Inflammatory macrophage treated with lipopolysaccharide for 4 hours (primary cell): ENCODE measurements at regions not wholly inside any gene's neighbourhood (a gene's known extent, or its start where the extent isn't known, plus 50 kb on each side); places are given as distances from the start of the nearest gene placed in this dataset.

Source experiments
- DNase-seq: peaks from one replicate; pipeline ENCODE4 v3.0.0-alpha.2; 2020

DNA sequence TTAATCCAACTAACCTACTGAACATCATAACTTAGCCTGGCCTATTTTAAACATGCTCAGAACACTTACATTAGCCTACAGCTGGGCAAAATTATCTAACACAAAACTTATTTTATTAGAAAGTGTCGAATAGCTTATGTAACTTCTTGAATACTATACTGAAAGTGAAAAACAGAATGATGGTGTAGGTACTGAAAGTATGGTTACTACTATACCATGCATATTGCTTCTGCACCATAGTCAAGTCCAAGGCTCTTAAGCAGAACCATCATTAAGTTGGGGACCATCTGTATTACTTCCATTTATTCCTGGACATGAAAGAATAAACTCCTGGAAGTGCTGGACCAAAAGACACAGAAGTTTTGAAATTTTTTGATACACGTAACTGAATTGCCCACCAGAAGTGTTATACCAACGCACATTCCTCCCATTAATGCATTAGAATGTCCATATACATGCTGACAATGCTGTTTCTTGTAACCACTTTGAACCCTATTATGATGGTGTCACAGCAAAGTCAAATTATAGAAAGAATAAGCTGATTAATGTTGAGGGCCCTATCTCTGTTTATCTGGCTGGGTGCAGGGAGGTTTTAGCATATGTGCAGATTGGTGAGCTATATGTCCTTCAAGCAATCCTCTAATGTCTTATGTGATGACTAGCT lies 375.7 kb downstream of the ACTL7B start:
- DNase-seq: no peak

DNA sequence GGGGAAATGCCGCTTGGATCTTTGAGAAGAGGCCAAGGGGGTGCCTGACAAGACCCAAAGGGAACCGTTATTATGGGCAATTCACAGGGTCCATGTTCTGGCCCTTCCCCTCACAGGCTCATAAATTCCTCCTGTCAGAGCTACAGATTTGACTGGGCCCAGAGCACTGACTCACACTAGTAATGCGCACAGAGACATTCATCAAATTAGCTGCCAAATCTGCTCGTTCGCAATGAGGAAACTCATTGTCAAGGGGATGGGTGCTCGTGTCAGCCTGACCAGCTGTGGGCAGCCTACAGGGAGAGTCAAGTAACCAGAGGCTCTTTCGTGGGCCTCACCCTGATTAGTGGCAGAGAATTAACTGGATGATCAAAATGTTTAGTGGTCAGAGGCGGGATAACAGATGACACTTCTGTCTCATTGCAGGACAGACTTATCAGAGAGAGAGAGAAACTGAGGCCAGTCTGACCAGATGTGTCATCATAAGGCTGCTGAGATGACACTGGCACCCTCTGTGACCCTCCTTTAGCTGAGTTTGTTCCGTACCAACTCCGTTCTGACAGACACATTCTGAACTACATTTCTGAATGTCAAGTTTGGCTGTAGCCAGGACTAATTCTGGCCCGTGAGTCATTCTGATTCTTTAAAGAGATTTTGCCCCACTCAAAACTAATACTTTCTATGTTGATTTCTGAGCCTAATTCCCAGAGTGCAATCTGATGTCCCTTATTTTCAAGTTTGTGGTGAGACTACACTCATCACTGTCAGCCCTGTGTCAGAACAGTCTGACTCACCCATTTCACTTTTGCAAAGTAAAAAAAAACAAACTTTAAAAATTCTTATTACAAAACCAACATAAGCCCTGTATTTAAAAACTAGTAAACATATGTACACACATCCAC lies 377.1 kb downstream of the ACTL7B start:
- peak; percentile 88 for DNase-seq

DNA sequence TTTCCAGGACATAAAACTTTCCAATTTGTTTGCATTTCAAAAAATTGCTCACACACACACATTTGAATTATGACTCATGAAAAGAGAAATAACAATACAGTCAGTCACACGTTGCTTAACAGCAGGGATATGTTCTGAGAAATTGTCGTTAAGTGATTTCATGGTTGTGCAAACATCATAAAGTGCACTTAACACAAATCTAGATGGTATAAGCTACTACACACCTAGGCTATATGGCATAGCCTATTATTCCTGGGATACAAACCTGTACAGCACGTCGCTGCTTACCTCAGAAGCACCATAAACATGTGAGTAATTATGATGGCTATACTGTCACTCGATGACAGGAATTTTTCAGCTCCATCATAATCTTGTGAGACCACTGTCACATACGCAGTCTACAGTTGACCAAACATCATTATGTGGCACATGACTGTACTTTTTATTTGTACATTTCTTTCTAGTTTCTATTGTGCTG lies 378.2 kb downstream of the ACTL7B start:
- peak; percentile 88 for DNase-seq

DNA sequence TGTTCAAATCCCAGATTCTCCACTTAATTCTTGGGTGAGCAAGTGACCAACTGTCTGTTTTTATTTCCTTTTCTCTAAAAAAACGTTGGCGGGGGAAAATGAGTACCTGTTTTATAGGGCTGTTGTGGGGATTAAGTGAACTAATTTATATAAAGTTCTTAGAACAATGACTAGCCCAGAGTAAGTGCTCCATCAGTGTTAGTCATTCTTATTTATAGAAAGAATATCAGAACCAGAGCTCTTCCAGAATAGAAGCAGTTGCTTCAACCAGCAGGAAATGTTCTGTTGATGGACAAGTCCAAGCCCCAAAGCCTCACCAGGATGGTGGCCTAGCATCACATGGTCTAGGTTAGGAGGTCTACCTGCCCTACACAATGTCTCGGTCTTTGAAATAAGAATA lies 379.2 kb downstream of the ACTL7B start:
- DNase-seq: no peak

DNA sequence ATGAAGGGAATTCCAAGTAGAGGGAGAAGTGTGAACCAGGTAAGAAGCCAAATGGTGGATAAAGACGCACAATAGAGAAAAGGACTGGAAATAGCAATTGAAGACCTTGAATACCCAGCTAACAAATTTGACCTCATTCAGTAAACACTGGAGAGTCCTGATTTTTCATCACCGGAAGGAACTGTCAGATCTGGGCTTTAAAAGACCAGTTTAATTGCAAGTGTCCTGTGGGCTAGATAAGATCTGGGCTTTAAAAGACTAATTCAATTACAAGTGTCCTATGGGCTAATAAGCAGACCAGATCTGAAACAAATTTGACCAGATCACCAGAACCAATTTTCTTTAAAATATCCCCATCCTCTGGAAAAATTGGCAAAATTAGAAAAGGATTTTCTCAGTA lies 380.0 kb downstream of the ACTL7B start:
- DNase-seq: no peak

DNA sequence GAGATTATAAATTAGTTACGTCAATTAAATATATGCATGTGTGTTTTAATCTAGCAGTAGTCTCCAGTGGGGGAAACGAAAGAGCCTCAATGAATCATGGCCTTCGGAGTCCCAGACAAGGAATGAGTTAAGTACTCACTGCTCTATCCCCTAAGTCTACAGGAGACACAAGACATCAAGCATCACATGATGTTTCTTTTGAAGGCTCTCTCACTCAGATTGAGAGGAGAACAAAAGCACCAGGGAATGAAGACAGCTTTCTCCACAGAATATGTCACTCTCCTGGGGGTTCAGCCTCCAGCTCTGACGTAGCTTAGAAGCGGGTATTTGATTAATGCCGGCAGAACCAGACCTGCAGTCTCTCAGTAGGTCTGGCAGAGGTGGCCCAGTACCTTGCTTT lies 381.4 kb downstream of the ACTL7B start:
- no peak for DNase-seq

DNA sequence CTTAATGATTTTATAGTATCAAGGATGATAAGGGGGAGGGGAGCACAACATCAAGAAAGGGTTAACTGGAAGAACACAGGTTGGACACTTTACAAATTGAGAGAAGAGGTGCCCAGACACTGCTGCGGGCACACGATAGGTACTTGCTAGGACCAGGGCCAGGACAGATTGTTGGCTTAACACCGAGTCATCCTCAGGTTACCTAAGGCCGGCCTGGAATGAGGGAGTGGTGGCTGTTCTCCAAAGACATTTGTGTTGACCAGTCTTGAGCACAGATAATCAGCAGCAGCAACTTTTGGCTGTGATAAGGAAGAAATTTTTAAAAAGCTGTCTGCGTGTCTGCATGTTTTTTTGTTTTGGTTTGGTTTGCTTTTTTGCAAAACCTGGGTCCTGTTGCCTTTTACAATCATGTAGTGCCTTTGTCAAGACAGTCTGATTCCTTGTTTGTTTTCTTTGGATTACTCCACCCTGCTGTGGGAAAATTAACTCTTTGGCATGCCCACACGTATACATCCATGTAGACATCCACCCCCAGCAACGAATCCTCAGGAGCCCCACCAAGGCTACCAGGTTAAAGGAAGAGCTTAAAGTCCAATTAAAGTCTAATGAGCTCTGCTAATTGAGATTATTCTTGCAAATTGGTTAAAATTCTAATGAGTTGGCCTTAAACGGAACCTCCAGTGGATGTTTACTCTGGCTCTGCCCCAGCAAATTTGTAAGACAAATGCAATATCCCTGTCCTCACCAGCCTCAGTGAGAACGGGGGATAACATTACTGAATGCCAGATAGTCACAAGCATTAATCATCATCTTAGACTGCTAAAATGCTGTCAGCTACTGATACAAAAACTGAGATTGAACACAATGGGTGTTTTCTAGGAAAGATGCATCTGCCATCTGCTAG lies 382.3 kb downstream of the ACTL7B start:
- no peak for DNase-seq

DNA sequence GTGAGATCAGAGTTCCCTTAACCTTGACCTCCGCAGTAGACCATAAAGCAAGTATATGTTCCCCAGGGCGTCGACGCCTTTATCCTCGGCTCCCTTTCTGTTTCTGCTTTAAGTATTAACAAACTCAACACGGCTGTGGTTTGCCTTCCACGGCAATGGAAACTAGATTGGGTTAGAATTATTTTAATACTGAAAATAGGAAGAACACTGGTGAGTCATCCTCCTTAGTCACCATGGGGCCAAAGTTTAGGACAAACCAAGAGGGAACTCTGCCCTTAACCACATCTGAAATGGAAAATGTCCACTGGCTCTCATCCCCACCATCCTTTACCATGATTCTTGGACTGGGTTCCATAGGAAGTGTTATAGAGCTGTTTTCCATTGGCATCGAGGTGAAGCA lies 386.1 kb downstream of the ACTL7B start:
- peak; percentile 98 for DNase-seq

DNA sequence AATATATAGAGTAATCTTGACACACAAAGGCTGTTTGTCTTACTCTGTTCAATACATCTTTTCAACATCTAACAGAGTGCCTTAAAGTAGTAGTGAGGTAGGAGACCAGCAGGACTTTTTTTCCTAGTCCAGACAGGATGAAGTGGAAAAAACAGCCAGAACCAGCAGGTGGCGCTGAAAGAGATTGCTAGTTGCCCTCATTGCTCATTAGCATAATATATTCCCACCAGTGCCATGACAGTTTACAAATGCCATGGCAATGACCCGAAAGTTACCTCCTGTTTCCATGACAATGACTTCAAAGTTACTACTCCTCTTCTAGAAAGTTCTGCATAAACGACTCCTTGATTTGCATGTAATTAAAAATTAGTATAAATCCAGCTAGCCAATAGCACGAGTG lies 387.4 kb downstream of the ACTL7B start:
- DNase-seq: peak; percentile 68

DNA sequence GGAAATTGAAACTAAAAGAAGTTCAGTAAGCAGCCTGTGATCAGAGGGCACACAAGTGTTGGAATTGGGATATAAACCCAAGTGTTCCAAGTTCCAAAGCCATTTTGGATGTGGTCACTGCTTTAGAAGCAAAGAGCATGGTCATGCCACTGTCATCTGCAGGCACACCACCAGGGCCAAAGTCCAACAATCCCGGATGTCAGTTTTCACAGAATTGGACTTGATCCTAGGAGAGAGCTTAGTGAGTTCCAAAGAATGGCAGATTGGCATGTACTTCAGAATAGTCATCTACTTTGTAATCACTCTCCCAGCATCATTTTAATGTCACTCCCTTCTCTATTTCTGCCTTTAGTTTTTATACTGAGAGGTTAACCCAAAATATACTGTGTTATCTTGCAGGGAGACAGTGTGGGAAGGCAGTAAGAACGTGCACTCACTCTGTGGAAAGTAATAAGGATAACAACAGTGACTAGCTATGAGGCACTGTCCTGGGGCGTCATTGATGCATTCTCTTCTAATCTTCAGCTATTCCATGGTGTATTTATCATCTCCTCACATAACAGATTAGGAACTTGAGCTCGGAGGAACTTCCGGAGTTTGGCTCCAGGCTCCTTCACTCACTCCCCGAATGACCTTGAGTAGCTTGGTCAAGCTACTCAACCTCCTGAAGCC lies 388.0 kb downstream of the ACTL7B start:
- peak; percentile 25 for DNase-seq

DNA sequence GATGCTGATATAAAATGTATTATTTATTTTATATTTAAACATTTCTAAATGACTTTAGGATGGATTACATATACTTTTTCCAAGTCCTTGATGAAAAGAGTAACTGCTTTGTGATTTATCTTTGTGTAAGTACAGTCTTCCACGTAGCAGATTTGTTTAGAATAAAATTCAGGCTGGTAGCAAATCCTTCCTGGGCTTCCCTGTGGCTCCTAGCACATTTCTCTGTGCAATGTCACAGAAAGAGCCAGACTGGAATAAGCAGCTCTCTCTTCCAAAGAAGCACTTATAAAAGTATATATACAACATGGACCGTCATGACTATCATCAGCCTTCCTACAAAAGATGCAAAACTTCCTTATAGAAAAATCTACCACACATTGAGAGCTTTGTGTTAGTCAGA lies 388.6 kb downstream of the ACTL7B start:
- DNase-seq: no peak

DNA sequence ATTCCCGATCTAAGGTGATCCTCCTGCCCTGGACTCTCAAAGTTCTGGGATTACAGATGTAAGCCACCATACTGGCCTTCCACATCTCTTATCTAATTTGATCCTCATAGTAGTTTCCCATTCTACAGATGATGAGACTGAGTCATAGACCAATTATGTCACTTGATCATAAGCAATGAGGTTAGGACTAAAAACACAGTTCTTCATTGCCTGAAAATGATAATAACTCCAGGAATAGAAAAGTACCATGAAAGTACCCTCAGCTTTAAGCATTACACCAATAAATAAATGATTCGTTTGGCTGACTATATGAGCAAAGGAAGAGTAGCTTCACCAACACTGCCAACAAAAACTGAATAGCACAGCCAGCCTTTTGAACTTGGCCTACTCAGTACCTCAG lies 389.5 kb downstream of the ACTL7B start:
- peak; percentile 53 for DNase-seq

DNA sequence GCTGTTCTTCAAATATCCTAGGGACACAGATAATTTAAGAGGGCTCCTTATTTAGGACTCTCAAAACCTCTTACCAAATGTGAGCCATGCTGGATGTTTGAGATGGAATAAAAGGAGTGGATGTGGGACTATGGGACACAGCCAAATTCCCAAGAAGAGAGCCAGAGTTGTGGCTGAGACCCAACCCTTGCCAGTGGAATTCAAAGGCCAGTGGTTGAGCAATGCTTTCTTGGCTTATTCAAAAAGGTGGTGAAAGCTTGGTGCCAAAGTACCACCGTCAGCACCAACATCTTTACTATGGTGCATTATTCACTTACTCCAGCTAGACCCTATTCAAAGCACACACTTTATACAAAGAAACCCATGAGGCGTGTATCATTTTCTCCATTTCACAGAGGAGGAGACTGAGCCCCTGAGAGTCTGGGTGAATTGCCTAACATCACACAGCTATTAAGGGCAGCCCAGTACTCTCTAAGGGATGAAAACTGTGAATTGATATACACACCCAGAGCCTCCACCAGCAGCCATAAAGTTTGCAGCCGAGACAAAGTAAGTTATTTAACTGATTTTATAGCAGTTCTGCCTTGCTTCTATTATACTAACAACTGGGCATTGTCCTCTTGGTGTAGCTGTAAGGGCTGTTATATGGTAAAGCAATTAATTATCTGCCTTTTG lies 391.7 kb downstream of the ACTL7B start:
- no peak for DNase-seq

DNA sequence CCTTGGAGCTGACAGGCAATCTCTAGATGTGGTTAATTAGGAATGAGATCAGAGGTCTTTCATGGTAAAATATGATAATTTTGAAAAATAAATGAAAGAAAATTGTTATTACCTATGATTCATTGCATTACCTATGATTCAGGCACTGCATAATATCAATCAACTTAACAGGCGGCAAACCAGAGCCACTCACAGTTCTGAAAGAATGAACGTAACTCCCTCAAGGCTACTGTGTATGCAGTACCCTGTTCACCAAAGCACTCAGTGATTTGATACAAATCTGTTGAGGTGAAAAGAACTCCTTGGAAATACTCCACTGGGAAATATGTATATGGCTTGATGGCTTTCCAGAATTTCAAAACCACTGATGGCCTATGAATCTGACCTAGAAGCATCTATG lies 398.9 kb downstream of the ACTL7B start:
- DNase-seq: no peak

DNA sequence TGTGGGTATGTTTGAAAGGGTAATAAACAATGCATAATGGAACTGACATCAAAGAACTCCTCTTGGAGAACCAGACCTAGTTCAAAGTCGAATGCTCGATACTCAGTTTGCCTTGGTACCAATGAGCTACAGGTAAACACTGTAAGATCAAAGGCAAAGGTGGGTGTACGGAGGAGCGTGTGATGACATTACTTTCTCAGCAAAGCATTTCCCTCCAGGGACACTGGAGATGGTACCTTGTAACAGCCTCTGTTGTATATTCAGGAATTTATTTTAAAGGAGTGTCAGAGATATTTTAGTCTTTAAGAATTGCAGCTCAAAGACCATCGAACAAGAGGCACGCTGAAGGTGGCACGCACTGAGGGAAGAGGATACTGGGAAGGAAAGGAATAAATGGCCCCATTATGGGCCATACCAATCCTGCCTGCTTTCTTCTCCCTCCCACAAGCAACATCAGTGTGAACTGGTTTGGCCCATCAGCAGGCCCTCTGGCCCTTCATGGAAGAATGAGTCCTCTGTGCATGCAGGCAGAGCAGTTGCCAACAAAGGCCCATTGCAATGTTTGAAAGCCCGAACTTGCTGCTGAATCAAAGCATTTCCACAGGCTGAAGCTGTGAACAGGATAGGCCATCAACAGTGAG lies 410.2 kb downstream of the ACTL7B start:
- DNase-seq: no peak

DNA sequence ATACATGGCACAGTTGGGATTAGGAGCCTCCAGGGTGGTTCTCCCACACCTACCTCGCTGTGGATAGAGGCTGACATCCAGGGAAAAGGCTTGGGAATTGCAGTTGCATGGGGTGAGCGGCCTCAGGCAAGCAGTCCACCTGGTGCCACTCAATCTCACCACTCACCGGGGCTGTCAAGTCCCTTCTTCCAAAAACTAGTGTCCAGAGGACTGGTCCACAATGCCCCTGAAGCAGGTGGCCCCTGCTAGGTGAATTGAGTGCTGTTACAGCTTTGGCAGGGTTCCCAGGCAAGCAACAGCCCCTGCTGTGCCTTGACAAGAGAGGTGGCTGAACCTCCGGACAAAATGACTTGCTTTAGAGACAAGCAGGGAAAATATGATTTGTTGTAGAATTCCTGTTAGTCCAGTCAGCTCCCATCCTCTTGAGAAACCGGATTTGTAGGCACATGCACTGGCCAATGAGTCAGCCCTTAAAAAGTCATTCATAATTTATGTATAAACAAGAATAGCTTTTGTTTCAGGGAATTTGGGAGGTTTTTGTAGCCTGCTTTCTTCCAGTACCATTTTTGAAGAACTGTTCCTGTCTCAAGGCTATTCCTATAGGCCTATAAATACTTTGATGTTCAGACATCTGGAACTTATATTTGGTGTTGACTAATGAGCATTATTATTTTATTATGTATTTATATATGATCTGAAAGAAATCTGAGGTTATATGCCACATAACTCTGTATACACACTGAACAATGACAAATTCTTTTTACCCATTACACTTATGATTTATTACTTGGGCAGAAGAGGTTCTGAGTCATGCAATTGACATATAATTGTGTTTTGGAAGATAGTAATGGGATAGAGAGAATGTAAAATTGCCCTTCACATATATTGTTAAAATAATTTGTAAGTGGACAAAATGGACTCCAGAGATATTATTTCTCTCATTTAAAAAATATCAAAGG lies 411.1 kb downstream of the ACTL7B start:
- no peak for DNase-seq

DNA sequence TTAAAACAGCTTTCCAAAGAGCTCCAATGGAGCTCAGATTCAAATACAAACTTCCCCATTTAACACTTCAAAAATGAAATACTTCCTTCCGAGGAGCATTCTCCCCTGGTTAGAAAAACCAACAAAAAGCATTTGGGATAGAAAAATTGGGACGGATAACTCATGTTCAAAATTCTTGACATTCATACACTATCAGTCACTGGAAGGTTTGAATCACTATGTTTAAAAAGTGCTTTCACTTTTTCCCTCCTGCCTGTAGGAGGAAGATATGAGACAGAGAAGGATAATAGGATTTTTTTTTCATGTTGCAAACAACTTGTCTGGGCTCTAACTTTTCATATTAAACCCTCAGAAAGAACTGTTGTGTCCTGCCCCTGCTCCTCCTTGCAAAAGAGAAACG lies 412.0 kb downstream of the ACTL7B start:
- DNase-seq: peak; percentile 9

DNA sequence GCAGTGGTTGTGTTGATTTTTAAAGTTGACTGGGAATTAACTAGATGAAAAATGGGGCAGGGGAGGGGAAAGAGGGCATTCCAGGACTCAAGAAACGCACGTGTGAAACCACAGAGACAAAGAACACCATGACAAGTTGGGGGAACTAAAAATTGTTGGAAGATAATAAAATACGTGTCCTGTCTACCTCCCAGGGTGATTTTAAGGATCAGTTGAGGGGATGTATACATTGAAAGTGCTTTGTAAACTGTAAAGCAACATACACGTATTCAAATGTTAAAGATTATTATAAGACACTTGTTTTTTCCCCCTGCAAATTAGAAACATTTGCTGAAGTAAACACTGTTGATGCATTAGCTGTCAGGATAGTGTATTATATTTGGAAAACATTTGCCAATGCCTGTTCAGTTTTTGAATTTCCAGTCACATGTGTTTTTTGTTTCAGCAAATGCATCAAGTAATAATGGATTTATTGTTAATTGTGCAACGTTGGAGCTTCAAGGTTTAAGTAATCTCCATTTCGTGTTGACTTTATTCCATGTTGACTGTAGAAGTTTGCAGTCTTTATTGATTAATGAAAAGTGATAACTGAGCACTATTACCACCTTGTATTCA lies 412.7 kb downstream of the ACTL7B start:
- DNase-seq: no peak

DNA sequence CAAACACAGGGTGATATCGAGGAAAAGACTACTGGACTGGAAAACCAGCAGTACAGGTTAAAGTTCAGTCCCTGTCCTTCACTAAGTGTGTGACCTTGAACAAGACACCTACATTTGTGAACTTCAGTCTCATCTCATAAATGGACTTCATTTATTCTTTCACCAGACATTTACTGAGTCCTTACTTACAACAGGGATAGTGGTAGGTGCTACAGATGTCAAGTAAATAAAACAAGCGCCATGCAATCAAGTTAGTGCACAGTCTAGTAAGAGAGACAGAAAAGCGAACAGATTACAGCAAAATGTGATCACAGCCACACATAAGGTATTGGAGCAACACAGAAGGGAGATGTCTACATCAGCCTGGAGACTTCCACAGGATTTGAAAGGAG lies 413.2 kb downstream of the ACTL7B start:
- DNase-seq: no peak

DNA sequence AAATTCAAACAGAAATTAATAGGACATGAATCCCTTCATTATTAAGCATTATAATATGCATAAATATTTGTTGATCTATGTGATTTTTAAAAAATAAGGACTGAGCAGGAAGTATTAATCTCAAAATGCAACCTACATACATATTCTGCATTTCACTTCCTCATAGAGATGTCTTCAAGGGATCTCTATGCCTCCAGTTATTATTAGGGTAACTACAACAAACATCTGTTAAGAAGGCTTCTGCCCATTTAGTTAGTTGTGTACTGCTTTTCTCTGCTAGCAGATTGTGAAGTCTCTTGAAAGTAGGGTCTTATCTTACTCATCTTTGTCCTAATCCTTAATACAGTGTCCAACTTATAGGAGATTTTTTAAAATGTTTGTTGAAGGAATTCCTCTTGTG lies 414.1 kb downstream of the ACTL7B start:
- peak; percentile 5 for DNase-seq
